Activated naive CD8-positive, alpha-beta T cell treated with anti-CD3 and anti-CD28 coated beads, Interleukin-2, amount 50 U/mL, for 24 hours (primary cell): ENCODE measurements at regions not wholly inside any gene's neighbourhood (a gene's known extent, or its start where the extent isn't known, plus 50 kb on each side); places are given as distances from the start of the nearest gene placed in this dataset.

Source experiments
- ATAC-seq: fragments of 150-1000 bp; cut with Tn5 transposase; one replicate; pipeline ENCODE4 v1.10.0; 2021
- DNase-seq: peaks from one replicate; pipeline ENCODE4 v3.0.0; 2021
- H3K27ac Mint-ChIP-seq: one replicate; pipeline ENCODE4 v1.8.0; 2021; ENCODE audit warnings: mild to moderate bottlenecking, mixed read lengths
- H3K27me3 Mint-ChIP-seq: one replicate; pipeline ENCODE4 v1.8.0; 2021; ENCODE audit warnings: mixed read lengths
- H3K36me3 Mint-ChIP-seq: one replicate; pipeline ENCODE4 v1.8.0; 2021; ENCODE audit warnings: low read depth, mixed read lengths
- H3K4me1 Mint-ChIP-seq: one replicate; pipeline ENCODE4 v1.8.0; 2021; ENCODE audit warnings: mixed read lengths
- H3K4me3 Mint-ChIP-seq: one replicate; pipeline ENCODE4 v1.8.0; 2021; ENCODE audit warnings: mild to moderate bottlenecking, moderate library complexity, mixed read lengths
- H3K9me3 Mint-ChIP-seq: one replicate; pipeline ENCODE4 v1.8.0; 2021; ENCODE audit warnings: mixed read lengths

- no peaks in the 10 kb centered on the region for H3K36me3 Mint-ChIP-seq
- no peak overlapping the region for H3K27ac Mint-ChIP-seq
- H3K4me1 Mint-ChIP-seq, result no peaks in the 10 kb centered on the region
- H3K4me3 Mint-ChIP-seq, result no peak overlapping the region
- ATAC-seq (peak; percentile 69), DNase-seq (peak; percentile 33)
- H3K9me3 Mint-ChIP-seq, result no peaks in the 10 kb centered on the region
- peaks cover 5% of the 10 kb centered on the region for H3K27me3 Mint-ChIP-seq
These were observed 450.0 kb downstream of the ANKRD50 start for GRCh38 chr4:124262211-124263179.

- no peak for DNase-seq
- H3K36me3 Mint-ChIP-seq, result no peaks in the 10 kb centered on the region
- peaks cover 2% of the 10 kb centered on the region for H3K9me3 Mint-ChIP-seq
- H3K27ac Mint-ChIP-seq, result no peak overlapping the region
- no peak overlapping the region for H3K4me3 Mint-ChIP-seq
- no peak for ATAC-seq
- no peaks in the 10 kb centered on the region for H3K4me1 Mint-ChIP-seq
- peaks cover 2% of the 10 kb centered on the region for H3K27me3 Mint-ChIP-seq
These were observed 446.8 kb downstream of the ANKRD50 start for GRCh38 chr4:124265701-124266100.

GRCh38 chr4:124266721-124267120 is 445.8 kb downstream of the ANKRD50 start:
- H3K27me3 Mint-ChIP-seq, result peaks cover 2% of the 10 kb centered on the region
- H3K4me1 Mint-ChIP-seq, result no peaks in the 10 kb centered on the region
- DNase-seq (no peak), ATAC-seq (no peak)
- no peaks in the 10 kb centered on the region for H3K36me3 Mint-ChIP-seq
- H3K9me3 Mint-ChIP-seq, result peaks cover 8% of the 10 kb centered on the region
- no peak overlapping the region for H3K4me3 Mint-ChIP-seq
- H3K27ac Mint-ChIP-seq, result no peak overlapping the region

- DNase-seq (no peak), ATAC-seq (no peak)
- H3K36me3 Mint-ChIP-seq, result no peaks in the 10 kb centered on the region
- no peak overlapping the region for H3K27ac Mint-ChIP-seq
- H3K4me3 Mint-ChIP-seq, result no peak overlapping the region
- peaks cover 5% of the 10 kb centered on the region for H3K27me3 Mint-ChIP-seq
- no peaks in the 10 kb centered on the region for H3K9me3 Mint-ChIP-seq
- no peaks in the 10 kb centered on the region for H3K4me1 Mint-ChIP-seq
These were observed 436.1 kb downstream of the ANKRD50 start for GRCh38 chr4:124276461-124276860.

GRCh38 chr4:124277691-124278090 is 434.8 kb downstream of the ANKRD50 start:
- Mint-ChIP-seq H3K27ac (no peak overlapping the region), H3K4me3 (no peak overlapping the region), H3K36me3 (no peaks in the 10 kb centered on the region), H3K9me3 (no peaks in the 10 kb centered on the region), H3K27me3 (peaks cover 4% of the 10 kb centered on the region), H3K4me1 (no peaks in the 10 kb centered on the region)
- no peak for DNase-seq
- ATAC-seq, result no peak

GRCh38 chr4:124278477-124278876 is 434.1 kb downstream of the ANKRD50 start:
- Mint-ChIP-seq H3K27ac (no peak overlapping the region), H3K27me3 (peaks cover 4% of the 10 kb centered on the region), H3K4me1 (no peaks in the 10 kb centered on the region), H3K36me3 (no peaks in the 10 kb centered on the region), H3K9me3 (no peaks in the 10 kb centered on the region), H3K4me3 (no peak overlapping the region)
- DNase-seq (no peak), ATAC-seq (no peak)

GRCh38 chr4:124279741-124280140 is 432.8 kb downstream of the ANKRD50 start:
- H3K4me1 Mint-ChIP-seq, result no peaks in the 10 kb centered on the region
- no peaks in the 10 kb centered on the region for H3K36me3 Mint-ChIP-seq
- DNase-seq, result no peak
- no peak overlapping the region for H3K27ac Mint-ChIP-seq
- H3K9me3 Mint-ChIP-seq, result no peaks in the 10 kb centered on the region
- peaks cover 4% of the 10 kb centered on the region for H3K27me3 Mint-ChIP-seq
- no peak for ATAC-seq
- no peak overlapping the region for H3K4me3 Mint-ChIP-seq

- DNase-seq (no peak), ATAC-seq (no peak)
- Mint-ChIP-seq H3K36me3 (no peaks in the 10 kb centered on the region), H3K4me3 (no peak overlapping the region), H3K9me3 (no peaks in the 10 kb centered on the region), H3K27ac (no peak overlapping the region), H3K4me1 (no peaks in the 10 kb centered on the region), H3K27me3 (peaks cover 2% of the 10 kb centered on the region)
These were observed 430.1 kb downstream of the ANKRD50 start for GRCh38 chr4:124282301-124282898.

GRCh38 chr4:124288706-124289486 is 423.6 kb downstream of the ANKRD50 start:
- Mint-ChIP-seq H3K9me3 (no peaks in the 10 kb centered on the region), H3K4me1 (no peaks in the 10 kb centered on the region), H3K36me3 (no peaks in the 10 kb centered on the region), H3K4me3 (no peak overlapping the region), H3K27ac (no peak overlapping the region), H3K27me3 (no peaks in the 10 kb centered on the region)
- DNase-seq (no peak), ATAC-seq (no peak)

- Mint-ChIP-seq H3K36me3 (no peaks in the 10 kb centered on the region), H3K4me3 (no peak overlapping the region), H3K4me1 (no peaks in the 10 kb centered on the region), H3K27ac (no peak overlapping the region), H3K9me3 (no peaks in the 10 kb centered on the region), H3K27me3 (no peaks in the 10 kb centered on the region)
- DNase-seq (no peak), ATAC-seq (no peak)
These were observed 421.9 kb downstream of the ANKRD50 start for GRCh38 chr4:124290678-124291077.

- Mint-ChIP-seq H3K4me3 (no peak overlapping the region), H3K4me1 (no peaks in the 10 kb centered on the region), H3K27me3 (no peaks in the 10 kb centered on the region), H3K27ac (no peak overlapping the region), H3K36me3 (no peaks in the 10 kb centered on the region), H3K9me3 (no peaks in the 10 kb centered on the region)
- ATAC-seq, result no peak
- DNase-seq, result no peak
These were observed 417.1 kb downstream of the ANKRD50 start for GRCh38 chr4:124295413-124295812.

- H3K27me3 Mint-ChIP-seq, result peaks cover 2% of the 10 kb centered on the region
- no peak overlapping the region for H3K4me3 Mint-ChIP-seq
- no peaks in the 10 kb centered on the region for H3K4me1 Mint-ChIP-seq
- no peaks in the 10 kb centered on the region for H3K9me3 Mint-ChIP-seq
- DNase-seq (no peak), ATAC-seq (no peak)
- H3K36me3 Mint-ChIP-seq, result no peaks in the 10 kb centered on the region
- no peak overlapping the region for H3K27ac Mint-ChIP-seq
These were observed 407.6 kb downstream of the ANKRD50 start for GRCh38 chr4:124304941-124305340.

- no peak for DNase-seq
- H3K4me3 Mint-ChIP-seq, result no peak overlapping the region
- H3K4me1 Mint-ChIP-seq, result no peaks in the 10 kb centered on the region
- no peaks in the 10 kb centered on the region for H3K9me3 Mint-ChIP-seq
- no peak for ATAC-seq
- H3K27me3 Mint-ChIP-seq, result peaks cover 2% of the 10 kb centered on the region
- H3K36me3 Mint-ChIP-seq, result no peaks in the 10 kb centered on the region
- H3K27ac Mint-ChIP-seq, result no peak overlapping the region
These were observed 406.2 kb downstream of the ANKRD50 start for GRCh38 chr4:124306352-124306751.

- no peaks in the 10 kb centered on the region for H3K36me3 Mint-ChIP-seq
- no peaks in the 10 kb centered on the region for H3K9me3 Mint-ChIP-seq
- no peak overlapping the region for H3K4me3 Mint-ChIP-seq
- DNase-seq (no peak), ATAC-seq (no peak)
- H3K27me3 Mint-ChIP-seq, result peaks cover 5% of the 10 kb centered on the region
- H3K4me1 Mint-ChIP-seq, result no peaks in the 10 kb centered on the region
- H3K27ac Mint-ChIP-seq, result no peak overlapping the region
These were observed 405.4 kb downstream of the ANKRD50 start for GRCh38 chr4:124307143-124307542.

GRCh38 chr4:124318292-124318691 is 394.2 kb downstream of the ANKRD50 start:
- Mint-ChIP-seq H3K27ac (no peak overlapping the region), H3K9me3 (no peaks in the 10 kb centered on the region), H3K4me1 (no peaks in the 10 kb centered on the region), H3K27me3 (peaks cover 2% of the 10 kb centered on the region), H3K4me3 (no peak overlapping the region), H3K36me3 (no peaks in the 10 kb centered on the region)
- no peak for ATAC-seq
- no peak for DNase-seq
